ENCODE measurements at regions not wholly inside any gene's neighbourhood (a gene's known extent, or its start where the extent isn't known, plus 50 kb on each side); places are given as distances from the start of the nearest gene placed in this dataset.
"Not testable (repeated sequence)": the region's sequence is repeated elsewhere in the genome, so short reads cannot be mapped to it uniquely, and the experiment has no call there.

DNA sequence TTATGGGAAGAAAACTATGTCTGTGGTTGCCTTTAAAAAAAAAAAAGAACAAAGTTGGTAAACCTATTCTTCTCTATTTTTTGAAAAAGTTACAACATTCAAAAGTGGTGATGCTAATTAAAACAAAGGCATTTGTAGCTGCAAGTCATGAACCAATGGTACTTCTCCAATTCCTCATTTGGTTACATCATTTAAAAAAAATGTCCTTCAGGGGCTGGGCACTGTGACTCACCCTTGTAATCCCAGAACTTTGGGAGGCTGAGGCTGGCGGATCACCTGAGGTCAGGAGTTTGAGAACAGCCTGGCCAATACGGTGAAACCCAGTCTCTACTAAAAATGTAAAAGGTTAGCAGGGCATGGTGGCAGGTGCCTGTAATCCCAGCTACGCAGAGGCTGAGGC, 574.6 kb downstream of the VGLL3 start:
- intact Hi-C loops (cut with micrococcal nuclease) = no loop called here
- ATAC-seq (peak; percentile 40; the same call in 1 of the 2 replicates), DNase-seq (peak; percentile 56)
- no TSS peak for BruUV-seq (replicated peaks)
- Histone ChIP-seq H3K9me2 (replicated peaks; ENCODE audit: low read length) (no peaks in the 10 kb centered on the region), H3K4me1 (ENCODE audit: insufficient read depth, low read length) (no peaks in the 10 kb centered on the region), H2AFZ (ENCODE audit: low read length) (no peak overlapping the region), H3K27me3 (ENCODE audit: low read length) (no peaks in the 10 kb centered on the region), H3K9ac (ENCODE audit: low read length) (no peak overlapping the region), H3K79me2 (ENCODE audit: low read length) (no peaks in the 10 kb centered on the region), H3K27ac (ENCODE audit: low read length) (no peak overlapping the region), H4K20me1 (ENCODE audit: low read length) (no peaks in the 10 kb centered on the region), H3K4me2 (ENCODE audit: low read length) (no peak overlapping the region), H3F3A (ENCODE audit: low read length, unreplicated experiment) (no peaks in the 10 kb centered on the region), H3K4me3 (ENCODE audit: low read length) (no peak overlapping the region), H3K9me3 (ENCODE audit: low read length) (no peaks in the 10 kb centered on the region), H3K36me3 (ENCODE audit: low read depth, low read length) (no peaks in the 10 kb centered on the region)
- POLR2A ChIA-PET (ENCODE audit: unreplicated experiment) = no interaction called here
- CTCF ChIA-PET = no interaction called here
- TF ChIP-seq EZH2phosphoT487 (IDR thresholded peaks at IDR 0.05; ENCODE audit: borderline replicate concordance, low read length) (no peak), EZH2 (IDR thresholded peaks at IDR 0.05; ENCODE audit: low read length, unreplicated experiment) (no peak), CTCF (conservative IDR thresholded peaks at IDR 0.05; ENCODE audit: low read depth, low read length) (no peak)

DNA sequence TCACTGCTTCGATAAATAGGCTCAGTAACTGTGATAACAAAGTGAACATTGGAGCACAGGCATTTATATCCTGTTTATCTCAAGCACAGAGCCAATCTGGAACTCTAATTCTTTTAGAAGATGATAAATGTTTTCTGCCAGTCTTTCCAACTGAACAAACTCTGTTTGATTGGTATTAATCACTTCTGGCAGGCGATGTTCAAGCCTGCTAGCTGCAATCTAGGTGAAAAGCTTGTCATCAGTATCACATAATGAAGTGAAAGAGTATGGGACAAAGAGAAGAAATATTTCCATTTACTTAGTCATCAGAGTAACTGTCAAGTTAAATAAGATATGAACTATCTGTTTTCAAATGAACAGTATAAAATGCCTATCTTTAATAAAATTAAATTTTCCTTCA, 577.3 kb downstream of the VGLL3 start:
- H3K9me3 ChIP-seq (ENCODE audit: low read length) = no peaks in the 10 kb centered on the region
- TF ChIP-seq EZH2 (IDR thresholded peaks at IDR 0.05; ENCODE audit: low read length, unreplicated experiment) = no peak
- no peak for TF ChIP-seq CTCF (conservative IDR thresholded peaks at IDR 0.05; ENCODE audit: low read depth, low read length)
- TF ChIP-seq EZH2phosphoT487 (IDR thresholded peaks at IDR 0.05; ENCODE audit: borderline replicate concordance, low read length) = no peak
- no peak for ATAC-seq
- no peaks in the 10 kb centered on the region for H3K9me2 ChIP-seq (replicated peaks; ENCODE audit: low read length)
- H3K27me3 ChIP-seq (ENCODE audit: low read length) = no peaks in the 10 kb centered on the region
- no peak overlapping the region for H2AFZ ChIP-seq (ENCODE audit: low read length)
- no peak overlapping the region for H3K4me2 ChIP-seq (ENCODE audit: low read length)
- H3K9ac ChIP-seq (ENCODE audit: low read length) = no peak overlapping the region
- CTCF ChIA-PET = no interaction called here
- DNase-seq = no peak
- no TSS peak for BruUV-seq (replicated peaks)
- intact Hi-C loops (cut with micrococcal nuclease) = no loop called here
- H3K4me1 ChIP-seq (ENCODE audit: insufficient read depth, low read length) = no peaks in the 10 kb centered on the region
- H3K4me3 ChIP-seq (ENCODE audit: low read length) = no peak overlapping the region
- H3K36me3 ChIP-seq (ENCODE audit: low read depth, low read length) = no peaks in the 10 kb centered on the region
- no peaks in the 10 kb centered on the region for H4K20me1 ChIP-seq (ENCODE audit: low read length)
- H3K27ac ChIP-seq (ENCODE audit: low read length) = no peak overlapping the region
- no peaks in the 10 kb centered on the region for H3K79me2 ChIP-seq (ENCODE audit: low read length)
- no peaks in the 10 kb centered on the region for H3F3A ChIP-seq (ENCODE audit: low read length, unreplicated experiment)
- POLR2A ChIA-PET (ENCODE audit: unreplicated experiment) = no interaction called here

GRCh38 chr3:86410587-86410986, 580.4 kb downstream of the VGLL3 start:
- H3K9me3 ChIP-seq (ENCODE audit: low read length) = no peaks in the 10 kb centered on the region
- no peak overlapping the region for H3K4me2 ChIP-seq (ENCODE audit: low read length)
- H3K4me3 ChIP-seq (ENCODE audit: low read length) = no peak overlapping the region
- ChIA-PET CTCF (no interaction called here), POLR2A (ENCODE audit: unreplicated experiment) (no interaction called here)
- H3K27ac ChIP-seq (ENCODE audit: low read length) = no peak overlapping the region
- intact Hi-C loops (cut with micrococcal nuclease) = no loop called here
- H3K27me3 ChIP-seq (ENCODE audit: low read length) = no peaks in the 10 kb centered on the region
- TF ChIP-seq CTCF (conservative IDR thresholded peaks at IDR 0.05; ENCODE audit: low read depth, low read length) (no peak), EZH2 (IDR thresholded peaks at IDR 0.05; ENCODE audit: low read length, unreplicated experiment) (no peak), EZH2phosphoT487 (IDR thresholded peaks at IDR 0.05; ENCODE audit: borderline replicate concordance, low read length) (no peak)
- BruUV-seq (replicated peaks) = no TSS peak
- H3K36me3 ChIP-seq (ENCODE audit: low read depth, low read length) = no peaks in the 10 kb centered on the region
- no peaks in the 10 kb centered on the region for H3K79me2 ChIP-seq (ENCODE audit: low read length)
- DNase-seq = no peak
- no peaks in the 10 kb centered on the region for H3K9me2 ChIP-seq (replicated peaks; ENCODE audit: low read length)
- H2AFZ ChIP-seq (ENCODE audit: low read length) = no peak overlapping the region
- no peaks in the 10 kb centered on the region for H4K20me1 ChIP-seq (ENCODE audit: low read length)
- H3K9ac ChIP-seq (ENCODE audit: low read length) = no peak overlapping the region
- ATAC-seq = no peak
- H3F3A ChIP-seq (ENCODE audit: low read length, unreplicated experiment) = no peaks in the 10 kb centered on the region
- H3K4me1 ChIP-seq (ENCODE audit: insufficient read depth, low read length) = no peaks in the 10 kb centered on the region

DNA sequence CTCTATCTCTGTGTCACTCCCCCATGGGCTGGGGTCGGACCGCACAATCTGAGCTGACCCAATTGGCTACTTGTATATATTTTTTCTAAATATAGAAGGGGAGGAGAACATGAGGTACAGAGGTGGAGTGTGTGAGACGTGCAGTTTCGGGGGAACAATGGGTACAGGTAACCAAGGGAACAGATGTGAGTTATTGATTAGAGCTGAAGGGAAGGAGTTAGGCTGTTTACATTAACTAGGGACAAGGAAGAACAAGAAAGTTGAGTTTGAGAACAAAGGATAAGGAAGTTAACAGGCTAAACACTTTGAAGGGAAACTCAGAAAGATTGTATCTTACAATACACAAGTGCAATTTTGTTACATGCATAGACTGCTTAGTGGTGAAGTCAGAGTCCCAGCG, 601.2 kb downstream of the VGLL3 start:
- BruUV-seq (replicated peaks); CTCF ChIA-PET; DNase-seq; H2AFZ ChIP-seq (ENCODE audit: low read length); H3K36me3 ChIP-seq (ENCODE audit: low read depth, low read length); H3K27ac ChIP-seq (ENCODE audit: low read length); H3F3A ChIP-seq (ENCODE audit: low read length, unreplicated experiment); intact Hi-C loops (cut with micrococcal nuclease); H3K4me3 ChIP-seq (ENCODE audit: low read length); ATAC-seq; POLR2A ChIA-PET (ENCODE audit: unreplicated experiment); H3K4me1 ChIP-seq (ENCODE audit: insufficient read depth, low read length); H3K9me3 ChIP-seq (ENCODE audit: low read length); H4K20me1 ChIP-seq (ENCODE audit: low read length); H3K9ac ChIP-seq (ENCODE audit: low read length); H3K27me3 ChIP-seq (ENCODE audit: low read length); H3K4me2 ChIP-seq (ENCODE audit: low read length); H3K79me2 ChIP-seq (ENCODE audit: low read length); H3K9me2 ChIP-seq (replicated peaks; ENCODE audit: low read length): not testable (repeated sequence)
